Thoracic aorta (tissue), 2 donors: ENCODE measurements at regions not wholly inside any gene's neighbourhood (a gene's known extent, or its start where the extent isn't known, plus 50 kb on each side); places are given as distances from the start of the nearest gene placed in this dataset.

Experiments used
- ATAC-seq: fragments of 150-250 bp; one replicate; pipeline ENCODE4 v1.8.0; 2017; ENCODE audit warnings: low read depth; ENCODE audit not compliant: insufficient number of reproducible peaks, low FRiP score
- DNase-seq: peaks from one replicate; pipeline ENCODE4 v3.0.0-alpha.2; 2020; ENCODE audit warnings: low spot score
- H3K27ac ChIP-seq, 2 donors: fragments of 200-600 bp; sonication (generic); 1 replicate in 1 of 2; 2 replicates in 1 of 2; pipeline ENCODE4 v1.5.1; 2016; ENCODE audit warnings: mild to moderate bottlenecking in 2 of 2, moderate library complexity in 2 of 2
- H3K27me3 ChIP-seq: fragments of 200-600 bp; sonication (generic); replicated peaks from 2 replicates; pipeline ENCODE4 v1.6.0; 2016; ENCODE audit warnings: mild to moderate bottlenecking; ENCODE audit not compliant: insufficient read depth
- H3K36me3 ChIP-seq: fragments of 200-600 bp; sonication (generic); one replicate; pipeline ENCODE4 v1.5.1; 2016
- H3K4me1 ChIP-seq, 2 donors: fragments of 200-600 bp; sonication (generic); 1 replicate in 1 of 2; 2 replicates in 1 of 2; pipeline versions ENCODE4 v1.5.1 to v1.6.0; 2016; ENCODE audit warnings: low read depth in 2 of 2, mild to moderate bottlenecking in 1 of 2; ENCODE audit not compliant: control insufficient read depth in 1 of 2
- H3K4me3 ChIP-seq: fragments of 200-600 bp; sonication (generic); 2 replicates; pipeline ENCODE4 v1.5.1; 2016; ENCODE audit warnings: mild to moderate bottlenecking
- H3K9me3 ChIP-seq: fragments of 200-600 bp; sonication (generic); 2 replicates; pipeline ENCODE4 v1.5.1; 2016
- CTCF ChIP-seq: fragments of 200-600 bp; sonication (generic); IDR thresholded peaks from one replicate; pipeline ENCODE4 v1.5.1; 2019; ENCODE audit warnings: antibody characterized with exemption

- ATAC-seq, result no peak
- no peaks in the 10 kb centered on the region for H3K9me3 ChIP-seq
These were observed 1061.1 kb downstream of the SORCS3 start for GRCh38 chr10:105702211-105702610.

GRCh38 chr10:105700218-105700617 is 1059.1 kb downstream of the SORCS3 start:
- ATAC-seq (no peak), DNase-seq (no peak)
- Histone ChIP-seq H3K4me1 (no peaks in the 10 kb centered on the region), H3K27ac (no peak overlapping the region), H3K4me3 (no peak overlapping the region), H3K36me3 (no peaks in the 10 kb centered on the region), H3K27me3 (no peaks in the 10 kb centered on the region), H3K9me3 (no peaks in the 10 kb centered on the region)
- TF ChIP-seq CTCF, result no peak

More at GRCh38 chr10:105702211-105702610, 1061.1 kb downstream of the SORCS3 start:
- Histone ChIP-seq H3K27ac (no peak overlapping the region), H3K36me3 (no peaks in the 10 kb centered on the region), H3K4me3 (no peak overlapping the region), H3K27me3 (no peaks in the 10 kb centered on the region), H3K4me1 (no peaks in the 10 kb centered on the region)
- no peak for DNase-seq
- no peak for TF ChIP-seq CTCF

- TF ChIP-seq CTCF, result no peak
- DNase-seq, result no peak
These were observed 1058.4 kb downstream of the SORCS3 start for GRCh38 chr10:105699504-105699903.

GRCh38 chr10:105698592-105698991 is 1057.5 kb downstream of the SORCS3 start:
- Histone ChIP-seq H3K9me3 (no peaks in the 10 kb centered on the region), H3K4me3 (no peak overlapping the region), H3K4me1 (no peaks in the 10 kb centered on the region), H3K27ac (no peak overlapping the region), H3K36me3 (no peaks in the 10 kb centered on the region), H3K27me3 (no peaks in the 10 kb centered on the region)
- no peak for TF ChIP-seq CTCF
- ATAC-seq (no peak), DNase-seq (no peak)

More at GRCh38 chr10:105699504-105699903, 1058.4 kb downstream of the SORCS3 start:
- H3K27me3 ChIP-seq, result no peaks in the 10 kb centered on the region
- H3K4me1 ChIP-seq, result no peaks in the 10 kb centered on the region
- H3K36me3 ChIP-seq, result no peaks in the 10 kb centered on the region
- no peaks in the 10 kb centered on the region for H3K9me3 ChIP-seq
- H3K27ac ChIP-seq, result no peak overlapping the region
- no peak for ATAC-seq
- H3K4me3 ChIP-seq, result no peak overlapping the region

- ATAC-seq (no peak), DNase-seq (no peak)
- no peaks in the 10 kb centered on the region for H3K4me1 ChIP-seq
- no peak overlapping the region for H3K4me3 ChIP-seq
- H3K36me3 ChIP-seq, result no peaks in the 10 kb centered on the region
- no peak overlapping the region for H3K27ac ChIP-seq
- TF ChIP-seq CTCF, result no peak
- H3K9me3 ChIP-seq, result no peaks in the 10 kb centered on the region
- H3K27me3 ChIP-seq, result no peaks in the 10 kb centered on the region
These were observed 1056.2 kb downstream of the SORCS3 start for GRCh38 chr10:105697290-105697780.
